ENCODE measurements at regions not wholly inside any gene's neighbourhood (a gene's known extent, or its start where the extent isn't known, plus 50 kb on each side); places are given as distances from the start of the nearest gene placed in this dataset.

- TF ChIP-seq POLR2A (IDR thresholded peaks at IDR 0.05) (no peak), POLR2AphosphoS5 (IDR thresholded peaks at IDR 0.05) (no peak), CTCF (IDR thresholded peaks at IDR 0.05) (no peak)
Observed at GRCh38 chr1:117712621-117713020, 106.8 kb downstream of the TENT5C start.

Measured in gastroesophageal sphincter (tissue), 3 donors.